Cardiac muscle cell (in vitro differentiated cells and primary cell): ENCODE measurements at regions not wholly inside any gene's neighbourhood (a gene's known extent, or its start where the extent isn't known, plus 50 kb on each side); places are given as distances from the start of the nearest gene placed in this dataset.
A peak's percentile ranks its signal among the peaks of the same experiment; 100 is the strongest.
"Not testable (repeated sequence)": the region's sequence is repeated elsewhere in the genome, so short reads cannot be mapped to it uniquely, and the experiment has no call there.

Experiments used
- DNase-seq, 2 donors: peaks; one replicate each; pipeline versions ENCODE4 v3.0.0 to v3.0.0-alpha.2; 2010 to 2017; ENCODE audit warnings: low read depth in 1 of 2, low spot score in 1 of 2
- H3K27ac ChIP-seq: fragments of 200-600 bp; sonication (generic); 2 replicates; pipeline ENCODE4 v1.5.1; 2016
- H3K27me3 ChIP-seq: fragments of 200-600 bp; sonication (generic); 2 replicates; pipeline ENCODE4 v1.6.0; 2016; ENCODE audit warnings: control low read depth
- H3K36me3 ChIP-seq: fragments of 200-600 bp; sonication (generic); 2 replicates; pipeline ENCODE4 v1.5.1; 2016; ENCODE audit warnings: control low read depth
- H3K4me1 ChIP-seq: fragments of 200-600 bp; sonication (generic); 2 replicates; pipeline ENCODE4 v1.8.1; 2017; ENCODE audit warnings: low read depth, mild to moderate bottlenecking, mixed run types
- H3K4me3 ChIP-seq: fragments of 200-600 bp; sonication (generic); 2 replicates; pipeline ENCODE4 v1.5.1; 2016; ENCODE audit warnings: mild to moderate bottlenecking
- H3K9me3 ChIP-seq: fragments of 200-600 bp; sonication (generic); 2 replicates; pipeline ENCODE4 v1.5.1; 2017; ENCODE audit warnings: low read depth, mild to moderate bottlenecking, control low read depth
- CTCF ChIP-seq: IDR thresholded peaks from 2 replicates; pipeline ENCODE4 v1.5.1; 2012; ENCODE audit warnings: low read depth, mild to moderate bottlenecking, low read length

DNA sequence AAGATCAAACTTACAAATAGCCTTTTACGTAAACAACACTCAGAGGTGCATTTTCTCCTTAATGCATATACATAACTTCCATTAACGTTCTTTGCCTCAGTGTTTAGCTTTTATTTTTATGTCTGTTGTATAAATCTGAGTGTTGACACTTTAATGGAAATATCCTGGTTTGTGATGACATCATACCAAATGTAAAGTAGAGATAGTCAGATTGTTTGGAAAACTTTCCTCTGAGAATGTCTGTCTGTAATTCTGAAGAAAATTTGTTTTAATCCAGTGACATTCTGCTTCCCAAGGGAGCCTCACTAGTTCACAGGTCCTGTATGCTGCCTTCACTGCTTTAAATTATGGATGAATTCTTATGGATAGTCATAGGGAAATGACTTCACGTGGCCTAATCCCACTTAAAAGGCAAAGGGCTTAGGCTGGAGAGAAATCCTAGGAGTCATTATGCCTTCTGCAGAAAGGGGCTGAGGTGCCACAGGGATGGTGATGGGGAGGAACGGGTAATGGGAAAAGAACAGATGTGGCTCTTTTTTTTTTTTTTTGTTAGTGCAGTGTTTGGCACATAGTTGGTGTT, 93.2 kb downstream of the DNAJB9 start:
- no peak for TF ChIP-seq CTCF
- Histone ChIP-seq H3K4me1 (no peaks in the 10 kb centered on the region), H3K27me3 (no peaks in the 10 kb centered on the region), H3K27ac (no peak overlapping the region), H3K36me3 (no peaks in the 10 kb centered on the region), H3K4me3 (no peak overlapping the region), H3K9me3 (no peaks in the 10 kb centered on the region)
- no peak for DNase-seq

GRCh38 chr7:108663701-108664100, 94.0 kb downstream of the DNAJB9 start:
- no peak for TF ChIP-seq CTCF
- H3K36me3 ChIP-seq = no peaks in the 10 kb centered on the region
- no peak overlapping the region for H3K27ac ChIP-seq
- H3K9me3 ChIP-seq = no peaks in the 10 kb centered on the region
- no peaks in the 10 kb centered on the region for H3K27me3 ChIP-seq
- no peak for DNase-seq
- no peaks in the 10 kb centered on the region for H3K4me1 ChIP-seq
- no peak overlapping the region for H3K4me3 ChIP-seq

- Histone ChIP-seq H3K4me3 (no peak overlapping the region), H3K27ac (no peak overlapping the region), H3K9me3 (no peaks in the 10 kb centered on the region), H3K27me3 (no peaks in the 10 kb centered on the region), H3K4me1 (no peaks in the 10 kb centered on the region), H3K36me3 (no peaks in the 10 kb centered on the region)
- peak in 1 of 2 donors; percentile 35 for DNase-seq
- TF ChIP-seq CTCF = no peak
Measured at GRCh38 chr7:108667216-108667615, 97.5 kb downstream of the DNAJB9 start.

DNA sequence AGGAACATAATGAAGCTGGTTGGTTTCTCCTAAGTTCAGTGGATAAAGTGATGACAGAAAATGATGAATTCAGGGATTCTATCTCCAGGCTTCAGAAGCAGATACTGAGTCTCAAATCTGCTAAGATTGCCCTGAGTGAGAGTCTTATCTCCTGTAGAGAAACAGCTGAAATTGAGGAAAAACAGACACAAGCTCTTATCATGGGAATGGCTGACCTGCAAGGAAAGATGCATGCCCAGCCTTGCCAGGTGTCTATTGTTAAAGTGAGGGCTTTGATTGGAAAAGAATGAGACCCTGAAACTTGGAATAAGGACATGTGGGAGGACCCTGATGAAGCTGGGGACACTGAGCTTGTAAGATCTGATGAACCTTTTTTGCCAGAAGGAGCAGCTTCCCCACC, 100.3 kb downstream of the DNAJB9 start:
- Histone ChIP-seq H3K36me3 (no peaks in the 10 kb centered on the region), H3K4me1 (no peaks in the 10 kb centered on the region), H3K9me3 (no peaks in the 10 kb centered on the region), H3K4me3 (no peak overlapping the region), H3K27ac (no peak overlapping the region), H3K27me3 (no peaks in the 10 kb centered on the region)
- DNase-seq = no peak
- TF ChIP-seq CTCF = no peak

DNA sequence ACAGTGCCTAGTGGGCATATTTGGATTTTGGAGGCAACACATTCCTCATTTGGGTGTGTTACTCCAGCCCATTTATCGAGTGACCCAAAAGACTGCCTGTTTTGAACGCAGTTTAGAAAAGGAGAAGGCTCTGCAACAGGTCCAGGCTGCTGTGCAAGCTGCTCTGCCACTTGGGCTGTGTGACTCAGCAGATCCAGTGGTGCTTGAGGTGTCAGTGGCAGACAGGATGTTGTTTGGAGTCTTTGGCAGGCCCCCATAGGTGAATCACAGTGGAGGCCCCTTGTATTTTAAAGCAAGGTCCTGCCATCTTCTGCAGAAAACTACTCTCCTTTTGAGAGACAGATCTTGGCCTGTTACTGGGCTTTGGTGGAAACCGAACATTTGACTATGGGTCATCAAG, 104.0 kb downstream of the DNAJB9 start:
- not testable (repeated sequence) for H3K4me1 ChIP-seq, H3K27ac ChIP-seq, H3K4me3 ChIP-seq, H3K27me3 ChIP-seq, H3K36me3 ChIP-seq, DNase-seq, H3K9me3 ChIP-seq

DNA sequence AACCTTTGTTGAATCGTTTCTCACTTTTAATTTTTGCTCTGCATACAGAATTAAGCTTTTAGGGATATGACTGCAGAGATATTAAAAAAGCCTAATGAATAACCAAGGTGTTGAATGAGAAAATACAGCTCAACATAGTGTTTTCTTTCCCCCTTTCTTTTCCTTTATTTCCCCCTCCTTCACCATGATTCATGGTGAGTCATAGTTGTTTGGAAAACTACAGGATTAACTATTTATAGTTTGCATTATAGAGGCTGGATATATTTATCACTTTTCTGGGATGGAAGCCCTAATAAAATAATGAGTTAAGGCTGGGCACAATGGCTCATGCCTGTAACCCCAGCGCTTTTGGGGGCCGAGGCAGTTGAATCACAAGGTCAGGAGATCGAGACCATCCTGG, 115.0 kb downstream of the DNAJB9 start:
- Histone ChIP-seq H3K27ac (no peak overlapping the region), H3K9me3 (no peaks in the 10 kb centered on the region), H3K36me3 (no peaks in the 10 kb centered on the region), H3K4me1 (no peaks in the 10 kb centered on the region), H3K27me3 (no peaks in the 10 kb centered on the region), H3K4me3 (no peak overlapping the region)
- DNase-seq = peak in 1 of 2 donors; percentile 25
- TF ChIP-seq CTCF = no peak
